SK-N-MC (cell line): ENCODE measurements at regions not wholly inside any gene's neighbourhood (a gene's known extent, or its start where the extent isn't known, plus 50 kb on each side); places are given as distances from the start of the nearest gene placed in this dataset.

ENCODE experiments used
- DNase-seq: peaks from one replicate; pipeline ENCODE4 v3.0.0-alpha.2; 2011; ENCODE audit warnings: low read depth, low spot score
- H3K27ac ChIP-seq: fragments of 200-600 bp; sonication (generic); 2 replicates; pipeline ENCODE4 v1.5.1; 2016; ENCODE audit warnings: mixed run types
- H3K36me3 ChIP-seq: fragments of 200-600 bp; sonication (generic); 2 replicates; pipeline ENCODE4 v1.6.1; 2017; ENCODE audit warnings: antibody characterized with exemption, low read length, mixed read lengths; ENCODE audit not compliant: insufficient read depth
- H3K4me3 ChIP-seq: fragments of 200-600 bp; sonication (generic); 2 replicates; pipeline ENCODE4 v1.5.1; 2016
- H3K9ac ChIP-seq: fragments of 200-600 bp; sonication (generic); 2 replicates; pipeline ENCODE4 v1.8.0; 2017; ENCODE audit warnings: mixed run types, mixed read lengths; ENCODE audit not compliant: insufficient read length
- H3K9me3 ChIP-seq: fragments of 200-600 bp; sonication (generic); 2 replicates; pipeline ENCODE4 v1.6.1; 2017; ENCODE audit warnings: low read depth, mild to moderate bottlenecking, antibody characterized with exemption, low read length, moderate library complexity, mixed read lengths
- EZH2 ChIP-seq: fragments of 200-600 bp; sonication (generic); IDR thresholded peaks from one replicate; pipeline ENCODE4 v1.6.1; 2017; ENCODE audit warnings: antibody characterized with exemption
- FOXP2 ChIP-seq: optimal IDR thresholded peaks from 2 replicates; pipeline ENCODE3; 2011; ENCODE audit warnings: mild to moderate bottlenecking, moderate library complexity; ENCODE audit not compliant: insufficient read depth; ENCODE audit errors: extremely low read length, control extremely low read depth
- POLR2AphosphoS5 ChIP-seq: IDR thresholded peaks from 2 replicates; pipeline ENCODE4 v1.6.1; 2012; ENCODE audit warnings: mild to moderate bottlenecking, low read depth, low read length, borderline replicate concordance

- Histone ChIP-seq H3K36me3 (no peaks in the 10 kb centered on the region), H3K4me3 (no peak overlapping the region), H3K9ac (no peak overlapping the region), H3K27ac (no peak overlapping the region), H3K9me3 (no peaks in the 10 kb centered on the region)
- DNase-seq = no peak
- TF ChIP-seq FOXP2 (no peak), EZH2 (no peak), POLR2AphosphoS5 (no peak)
Measured at GRCh38 chr2:2862386-2862785, 515.2 kb downstream of the EIPR1 start.

DNA sequence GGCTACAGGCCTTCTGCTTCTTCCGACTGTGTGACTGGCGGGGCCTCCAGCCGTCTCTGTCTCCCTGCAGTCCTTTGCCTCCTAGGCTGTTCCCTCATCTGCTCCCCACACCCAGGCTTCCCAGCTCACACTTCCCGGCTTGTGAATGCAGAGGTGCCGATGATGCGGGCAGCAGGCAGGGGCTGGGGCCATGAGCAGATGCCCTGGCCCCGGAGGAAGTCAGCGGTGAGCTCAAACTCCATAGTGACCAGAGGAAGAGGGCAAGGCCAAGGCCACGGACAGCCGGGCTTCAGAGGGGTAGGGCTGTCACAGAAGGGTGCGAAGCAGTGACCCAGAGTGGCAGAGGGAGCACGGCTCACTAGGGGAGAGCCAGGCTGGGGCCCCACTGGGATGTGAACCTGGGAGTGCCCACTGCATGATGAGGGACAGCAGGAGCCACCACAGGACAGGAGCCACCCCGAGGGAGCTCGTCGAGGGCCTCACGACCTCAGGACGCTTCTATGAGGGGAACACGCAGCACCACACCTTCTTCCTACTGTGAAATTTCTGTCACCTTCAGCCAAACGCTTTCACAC lies 515.9 kb downstream of the EIPR1 start:
- Histone ChIP-seq H3K36me3 (no peaks in the 10 kb centered on the region), H3K27ac (no peak overlapping the region), H3K9ac (no peak overlapping the region), H3K4me3 (no peak overlapping the region), H3K9me3 (no peaks in the 10 kb centered on the region)
- TF ChIP-seq FOXP2 (no peak), EZH2 (no peak), POLR2AphosphoS5 (no peak)
- no peak for DNase-seq

DNA sequence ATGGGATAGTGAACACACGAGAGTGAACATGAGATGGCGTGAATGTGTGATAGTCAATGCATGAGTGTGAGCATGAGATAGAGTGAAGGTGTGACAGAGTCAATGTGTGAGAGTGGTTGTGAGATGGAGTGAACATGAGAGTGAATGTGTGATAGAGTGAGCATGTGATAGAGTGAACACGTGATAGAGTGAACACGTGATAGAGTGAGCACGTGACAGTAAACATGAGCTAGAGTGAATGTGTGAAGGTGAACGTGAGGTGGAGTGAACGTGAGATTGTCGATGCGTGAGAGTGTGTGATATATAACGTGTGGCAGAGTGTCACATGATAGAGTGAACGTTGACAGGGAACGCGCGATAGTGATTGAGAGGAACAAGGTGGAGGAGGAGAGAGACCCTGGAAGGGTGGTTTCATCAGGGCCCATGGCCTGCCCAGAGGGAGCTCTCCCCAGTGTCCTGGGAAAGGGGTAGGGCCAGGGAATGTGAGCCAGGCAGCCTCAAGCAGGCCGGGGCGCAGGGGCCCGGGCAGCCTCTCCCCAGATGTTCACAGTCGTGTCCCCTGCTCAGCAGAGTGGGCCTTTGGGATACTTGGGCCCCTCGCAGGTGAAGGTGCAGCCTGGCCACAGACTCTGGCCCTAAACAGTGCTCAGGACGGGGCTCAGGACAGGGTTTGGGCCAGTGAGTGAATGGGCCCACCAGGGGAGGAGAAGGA lies 516.9 kb downstream of the EIPR1 start:
- Histone ChIP-seq H3K27ac (no peak overlapping the region), H3K9ac (no peak overlapping the region), H3K4me3 (no peak overlapping the region), H3K9me3 (no peaks in the 10 kb centered on the region), H3K36me3 (no peaks in the 10 kb centered on the region)
- DNase-seq = no peak
- TF ChIP-seq POLR2AphosphoS5 (no peak), FOXP2 (no peak), EZH2 (no peak)

DNA sequence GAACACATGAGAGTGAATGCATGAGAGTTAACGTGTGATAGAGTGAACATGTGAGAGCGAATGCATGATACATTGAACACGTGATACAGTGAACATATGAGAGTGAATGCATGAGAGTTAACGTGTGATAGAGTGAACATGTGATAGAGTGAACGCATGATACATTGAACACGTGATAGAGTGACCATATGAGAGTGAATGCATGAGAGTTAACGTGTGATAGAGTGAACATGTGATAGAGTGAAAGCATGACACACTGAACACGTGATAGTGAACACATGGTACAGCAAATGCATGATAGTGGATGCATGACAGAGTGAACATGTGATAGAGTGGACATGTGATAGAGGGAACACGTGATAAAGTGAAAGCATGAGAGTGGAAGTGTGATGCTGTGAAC lies 517.9 kb downstream of the EIPR1 start:
- no peak for DNase-seq
- no peaks in the 10 kb centered on the region for H3K36me3 ChIP-seq
- H3K4me3 ChIP-seq = no peak overlapping the region
- no peaks in the 10 kb centered on the region for H3K9me3 ChIP-seq
- H3K27ac ChIP-seq = no peak overlapping the region
- TF ChIP-seq EZH2 (no peak), FOXP2 (no peak), POLR2AphosphoS5 (no peak)
- no peak overlapping the region for H3K9ac ChIP-seq

DNA sequence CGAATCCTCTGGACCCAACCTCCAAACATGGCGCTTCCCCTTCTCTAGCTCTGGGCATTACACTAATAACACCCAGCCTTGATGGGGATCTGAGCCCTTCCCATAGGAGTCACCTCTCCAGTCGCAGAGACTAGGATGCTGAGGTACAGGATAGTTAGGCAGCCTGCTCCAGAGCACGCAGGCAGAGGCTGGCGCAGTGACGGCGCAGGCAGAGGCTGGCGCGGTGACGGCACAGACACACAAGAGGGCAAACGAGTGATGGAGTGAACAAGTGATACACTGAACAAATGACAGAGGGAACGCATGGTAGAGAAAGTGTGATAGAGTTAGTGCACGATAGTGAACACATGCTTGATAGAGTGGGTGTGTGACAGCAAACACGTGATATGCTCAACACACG lies 518.5 kb downstream of the EIPR1 start:
- no peak for DNase-seq
- H3K9ac ChIP-seq = no peak overlapping the region
- no peak for TF ChIP-seq FOXP2
- no peak for TF ChIP-seq EZH2
- TF ChIP-seq POLR2AphosphoS5 = no peak

GRCh38 chr2:2856723-2857415 lies 520.7 kb downstream of the EIPR1 start:
- TF ChIP-seq EZH2 = no peak
- TF ChIP-seq FOXP2 = no peak
- no peak for TF ChIP-seq POLR2AphosphoS5
- H3K9me3 ChIP-seq = no peaks in the 10 kb centered on the region
- DNase-seq = no peak
- no peaks in the 10 kb centered on the region for H3K36me3 ChIP-seq
- H3K4me3 ChIP-seq = no peak overlapping the region
- H3K9ac ChIP-seq = no peak overlapping the region
- H3K27ac ChIP-seq = no peak overlapping the region

More for the DNA sequence above, 518.5 kb downstream of the EIPR1 start:
- no peak overlapping the region for H3K27ac ChIP-seq
- H3K9me3 ChIP-seq = no peaks in the 10 kb centered on the region
- no peaks in the 10 kb centered on the region for H3K36me3 ChIP-seq
- H3K4me3 ChIP-seq = no peak overlapping the region

- no peak for DNase-seq
- no peak for TF ChIP-seq FOXP2
- TF ChIP-seq EZH2 = no peak
- no peak for TF ChIP-seq POLR2AphosphoS5
Measured at GRCh38 chr2:2855297-2855696, 522.3 kb downstream of the EIPR1 start.

GRCh38 chr2:2853346-2853745 lies 522.3 kb upstream of the MYT1L start:
- TF ChIP-seq POLR2AphosphoS5 (no peak), EZH2 (no peak), FOXP2 (no peak)
- no peak overlapping the region for H3K4me3 ChIP-seq
- H3K36me3 ChIP-seq = no peaks in the 10 kb centered on the region
- H3K9me3 ChIP-seq = no peaks in the 10 kb centered on the region
- H3K9ac ChIP-seq = no peak overlapping the region
- no peak for DNase-seq
- no peak overlapping the region for H3K27ac ChIP-seq

More at GRCh38 chr2:2855297-2855696, 522.3 kb downstream of the EIPR1 start:
- no peak overlapping the region for H3K4me3 ChIP-seq
- no peaks in the 10 kb centered on the region for H3K9me3 ChIP-seq
- H3K36me3 ChIP-seq = no peaks in the 10 kb centered on the region
- no peak overlapping the region for H3K9ac ChIP-seq
- no peak overlapping the region for H3K27ac ChIP-seq
